A549 (cell line): ENCODE measurements at regions not wholly inside any gene's neighbourhood (a gene's known extent, or its start where the extent isn't known, plus 50 kb on each side); places are given as distances from the start of the nearest gene placed in this dataset.
A peak's percentile ranks its signal among the peaks of the same experiment; 100 is the strongest.

Experiments used
- BCL3 ChIP-seq: fragments of >200 bp; sonication (Bioruptor Twin); formaldehyde crosslinking; IDR thresholded peaks from 3 replicates; pipeline ENCODE4 v1.6.1; 2016
- BHLHE40 ChIP-seq: IDR thresholded peaks from 2 replicates; pipeline ENCODE4 v1.6.1; 2012; ENCODE audit warnings: low read depth, low read length, inconsistent platforms
- CBX8 ChIP-seq: fragments of 200-600 bp; sonication (generic); IDR thresholded peaks from 2 replicates; pipeline ENCODE4 v1.6.1; 2016
- CEBPB ChIP-seq, 2 experiments: fragments of >200 bp in 1 of 2; sonication (Bioruptor Twin) in 1 of 2; formaldehyde crosslinking in 1 of 2; IDR thresholded peaks; 2 replicates each; pipeline ENCODE4 v1.6.1; 2012 to 2016
- CHD2 ChIP-seq: fragments of 150-350 bp; IDR thresholded peaks from 2 replicates; pipeline ENCODE4 v1.6.1; 2014; ENCODE audit warnings: low read length; ENCODE audit not compliant: partially characterized antibody
- CHD4 ChIP-seq: fragments of 200-600 bp; sonication (generic); IDR thresholded peaks from 2 replicates; pipeline ENCODE4 v1.6.1; 2016; ENCODE audit warnings: antibody characterized with exemption, mild to moderate bottlenecking, borderline replicate concordance
- EHMT2 ChIP-seq: fragments of 200-600 bp; sonication (generic); IDR thresholded peaks from 2 replicates; pipeline ENCODE4 v1.6.1; 2016; ENCODE audit warnings: antibody characterized with exemption, low read depth, mild to moderate bottlenecking, moderate library complexity
- EP300 ChIP-seq, 2 experiments: fragments of >200 bp; sonication (Bioruptor Twin); formaldehyde crosslinking; IDR thresholded peaks; 2 replicates in 1 of 2; 3 replicates in 1 of 2; pipeline ENCODE4 v1.6.1; 2016 to 2017
- FOSB ChIP-seq: fragments of 250-450 bp; sonication (Bioruptor Pico); IDR thresholded peaks from 2 replicates; pipeline ENCODE4 v1.5.0; 2020; ENCODE audit warnings: mild to moderate bottlenecking, moderate library complexity
- HEYL ChIP-seq: fragments of 250-450 bp; sonication (Bioruptor Pico); IDR thresholded peaks from 2 replicates; pipeline ENCODE4 v1.8.0; 2021; ENCODE audit warnings: mild to moderate bottlenecking, moderate library complexity
- HMGXB4 ChIP-seq: fragments of 250-450 bp; sonication (Bioruptor Pico); IDR thresholded peaks from 2 replicates; pipeline ENCODE4 v1.5.0; 2021; ENCODE audit warnings: mild to moderate bottlenecking, moderate library complexity, borderline replicate concordance
- HOXA7 ChIP-seq: fragments of 250-450 bp; sonication (Bioruptor Pico); IDR thresholded peaks from 2 replicates; pipeline ENCODE4 v1.5.0; 2020; ENCODE audit warnings: mild to moderate bottlenecking, moderate library complexity
- HOXB13 ChIP-seq: fragments of 250-450 bp; sonication (Bioruptor Pico); IDR thresholded peaks from 2 replicates; pipeline ENCODE4 v1.5.0; 2020; ENCODE audit warnings: low read depth, mild to moderate bottlenecking, moderate library complexity
- HOXB5 ChIP-seq: fragments of 250-450 bp; sonication (Bioruptor Pico); IDR thresholded peaks from 2 replicates; pipeline ENCODE4 v1.5.0; 2020; ENCODE audit warnings: mild to moderate bottlenecking, moderate library complexity
- JUNB ChIP-seq: fragments of >200 bp; sonication (Bioruptor Twin); formaldehyde crosslinking; IDR thresholded peaks from 2 replicates; pipeline ENCODE4 v1.6.1; 2016
- KDM5A ChIP-seq: fragments of 200-600 bp; sonication (generic); IDR thresholded peaks from 2 replicates; pipeline ENCODE4 v1.6.1; 2016; ENCODE audit warnings: antibody characterized with exemption, mild to moderate bottlenecking
- MAFK ChIP-seq: fragments of 450-650 bp; IDR thresholded peaks from 2 replicates; pipeline ENCODE4 v1.6.1; 2014; ENCODE audit not compliant: partially characterized antibody
- MAZ ChIP-seq: fragments of 150-350 bp; IDR thresholded peaks from 2 replicates; pipeline ENCODE4 v1.6.1; 2014; ENCODE audit warnings: antibody characterized with exemption, low read depth, low read length, borderline replicate concordance
- NFE2L2 ChIP-seq: fragments of 150-350 bp; conservative IDR thresholded peaks from 2 replicates; pipeline ENCODE4 v1.6.1; 2014; ENCODE audit warnings: low read length
- NPAS2 ChIP-seq: fragments of 250-450 bp; sonication (Bioruptor Pico); IDR thresholded peaks from 2 replicates; pipeline ENCODE4 v1.8.0; 2022; ENCODE audit warnings: mild to moderate bottlenecking, moderate library complexity, borderline replicate concordance
- PHF8 ChIP-seq: fragments of 200-600 bp; sonication (generic); IDR thresholded peaks from 2 replicates; pipeline ENCODE4 v1.6.1; 2016; ENCODE audit warnings: low read depth, mild to moderate bottlenecking, antibody characterized with exemption, moderate library complexity, borderline replicate concordance
- POLR2AphosphoS2 ChIP-seq: conservative IDR thresholded peaks from 2 replicates; pipeline ENCODE4 v1.6.1; 2012; ENCODE audit warnings: low read length, improper control_type of control experiment, inconsistent platforms
- REST ChIP-seq: fragments of 200-600 bp; sonication (generic); IDR thresholded peaks from 2 replicates; pipeline ENCODE4 v1.6.1; 2016; ENCODE audit warnings: antibody characterized with exemption, mild to moderate bottlenecking, moderate library complexity
- SMC3 ChIP-seq: fragments of >200 bp; sonication (Bioruptor Twin); formaldehyde crosslinking; IDR thresholded peaks from 3 replicates; pipeline ENCODE4 v1.6.1; 2018; ENCODE audit warnings: inconsistent platforms
- ZFP36 ChIP-seq: fragments of 450-650 bp; IDR thresholded peaks from 2 replicates; pipeline ENCODE4 v1.6.1; 2014; ENCODE audit warnings: borderline replicate concordance; ENCODE audit not compliant: partially characterized antibody
- TF ChIP-seq, protein P1 (sequence below): fragments of 150-350 bp; IDR thresholded peaks from 2 replicates; pipeline ENCODE4 v1.6.1; 2014; ENCODE audit warnings: low read depth, mild to moderate bottlenecking, low read length
- TF ChIP-seq, protein P2 (sequence below): IDR thresholded peaks from 2 replicates; pipeline ENCODE4 v1.6.1; 2012
- TF ChIP-seq, protein P3 (sequence below): fragments of >200 bp; sonication (Bioruptor Twin); formaldehyde crosslinking; IDR thresholded peaks from 2 replicates; pipeline ENCODE4 v1.6.1; 2016
- TF ChIP-seq, protein P4 (sequence below): IDR thresholded peaks from 2 replicates; pipeline ENCODE4 v1.6.1; 2012; ENCODE audit warnings: low read depth, borderline replicate concordance
- TF ChIP-seq, protein P5 (sequence below): IDR thresholded peaks from 2 replicates; pipeline ENCODE4 v1.6.1; 2012

DNA sequence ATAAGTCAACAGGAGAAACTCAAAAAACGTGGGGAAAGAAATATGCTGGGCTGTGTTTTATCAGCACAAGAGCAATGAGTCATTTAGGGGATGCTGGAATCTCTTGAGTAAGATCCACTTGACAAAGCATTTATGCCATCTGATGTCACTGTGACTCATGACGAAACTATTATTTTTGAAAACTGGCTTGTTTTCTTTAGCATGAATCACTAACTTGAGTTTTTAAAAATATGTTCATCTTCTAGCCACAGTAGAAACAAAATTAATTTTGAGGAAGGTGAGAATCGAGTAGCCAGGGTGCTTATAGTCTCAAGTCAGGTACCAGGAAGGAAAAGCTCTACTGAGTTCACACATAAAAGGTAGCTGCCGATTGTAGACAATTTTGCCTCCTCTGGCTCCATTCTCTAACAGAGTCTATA lies 456.2 kb upstream of the MGAT4C start (continued):
- TF ChIP-seq, protein P1, sequence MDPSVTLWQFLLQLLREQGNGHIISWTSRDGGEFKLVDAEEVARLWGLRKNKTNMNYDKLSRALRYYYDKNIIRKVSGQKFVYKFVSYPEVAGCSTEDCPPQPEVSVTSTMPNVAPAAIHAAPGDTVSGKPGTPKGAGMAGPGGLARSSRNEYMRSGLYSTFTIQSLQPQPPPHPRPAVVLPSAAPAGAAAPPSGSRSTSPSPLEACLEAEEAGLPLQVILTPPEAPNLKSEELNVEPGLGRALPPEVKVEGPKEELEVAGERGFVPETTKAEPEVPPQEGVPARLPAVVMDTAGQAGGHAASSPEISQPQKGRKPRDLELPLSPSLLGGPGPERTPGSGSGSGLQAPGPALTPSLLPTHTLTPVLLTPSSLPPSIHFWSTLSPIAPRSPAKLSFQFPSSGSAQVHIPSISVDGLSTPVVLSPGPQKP = no peak
- TF ChIP-seq CHD4 (no peak), FOSB (CRISPR knock-in tag) (no peak), HEYL (CRISPR knock-in tag) (no peak), CEBPB (IDR thresholded peaks at IDR 0.05) (peak; percentile 96 to 97), POLR2AphosphoS2 (no peak), PHF8 (no peak), NFE2L2 (peak; percentile 66), REST (no peak), EHMT2 (no peak), KDM5A (no peak), JUNB (peak; percentile 100), SMC3 (peak; percentile 59; the same call in 2 of the 3 replicates), ZFP36 (no peak), HOXB5 (no peak), BHLHE40 (no peak), CBX8 (no peak), MAZ (no peak), EP300 (IDR thresholded peaks at IDR 0.05) (peak; percentile 91 to 92; a peak in 4 of 5 replicates), MAFK (peak; percentile 91), HOXA7 (CRISPR knock-in tag) (no peak), CHD2 (no peak), BCL3 (peak; percentile 97), HOXB13 (CRISPR knock-in tag) (no peak), HMGXB4 (CRISPR knock-in tag) (no peak), NPAS2 (CRISPR knock-in tag) (no peak)
- TF ChIP-seq, protein P2, sequence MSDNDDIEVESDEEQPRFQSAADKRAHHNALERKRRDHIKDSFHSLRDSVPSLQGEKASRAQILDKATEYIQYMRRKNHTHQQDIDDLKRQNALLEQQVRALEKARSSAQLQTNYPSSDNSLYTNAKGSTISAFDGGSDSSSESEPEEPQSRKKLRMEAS = peak; percentile 87
- TF ChIP-seq, protein P3, sequence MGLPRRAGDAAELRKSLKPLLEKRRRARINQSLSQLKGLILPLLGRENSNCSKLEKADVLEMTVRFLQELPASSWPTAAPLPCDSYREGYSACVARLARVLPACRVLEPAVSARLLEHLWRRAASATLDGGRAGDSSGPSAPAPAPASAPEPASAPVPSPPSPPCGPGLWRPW = peak; percentile 90
- TF ChIP-seq, protein P4, sequence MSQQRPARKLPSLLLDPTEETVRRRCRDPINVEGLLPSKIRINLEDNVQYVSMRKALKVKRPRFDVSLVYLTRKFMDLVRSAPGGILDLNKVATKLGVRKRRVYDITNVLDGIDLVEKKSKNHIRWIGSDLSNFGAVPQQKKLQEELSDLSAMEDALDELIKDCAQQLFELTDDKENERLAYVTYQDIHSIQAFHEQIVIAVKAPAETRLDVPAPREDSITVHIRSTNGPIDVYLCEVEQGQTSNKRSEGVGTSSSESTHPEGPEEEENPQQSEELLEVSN = no peak
- TF ChIP-seq, protein P5, sequence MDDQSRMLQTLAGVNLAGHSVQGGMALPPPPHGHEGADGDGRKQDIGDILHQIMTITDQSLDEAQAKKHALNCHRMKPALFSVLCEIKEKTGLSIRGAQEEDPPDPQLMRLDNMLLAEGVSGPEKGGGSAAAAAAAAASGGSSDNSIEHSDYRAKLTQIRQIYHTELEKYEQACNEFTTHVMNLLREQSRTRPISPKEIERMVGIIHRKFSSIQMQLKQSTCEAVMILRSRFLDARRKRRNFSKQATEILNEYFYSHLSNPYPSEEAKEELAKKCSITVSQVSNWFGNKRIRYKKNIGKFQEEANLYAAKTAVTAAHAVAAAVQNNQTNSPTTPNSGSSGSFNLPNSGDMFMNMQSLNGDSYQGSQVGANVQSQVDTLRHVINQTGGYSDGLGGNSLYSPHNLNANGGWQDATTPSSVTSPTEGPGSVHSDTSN = peak; percentile 55; the same call in 1 of the 2 replicates
